ENCODE measurements at regions not wholly inside any gene's neighbourhood (a gene's known extent, or its start where the extent isn't known, plus 50 kb on each side); places are given as distances from the start of the nearest gene placed in this dataset.
"Not testable (repeated sequence)": the region's sequence is repeated elsewhere in the genome, so short reads cannot be mapped to it uniquely, and the experiment has no call there.

- TF ChIP-seq GABPA (IDR thresholded peaks at IDR 0.05; ENCODE audit: low read depth) (no peak), POLR2AphosphoS5 (IDR thresholded peaks at IDR 0.05; ENCODE audit: low read depth) (no peak), REST (IDR thresholded peaks at IDR 0.05; ENCODE audit: insufficient replicate concordance, low read depth) (no peak), CTCF (IDR thresholded peaks at IDR 0.05; ENCODE audit: insufficient read depth, low read length) (no peak), SPI1 (IDR thresholded peaks at IDR 0.05; ENCODE audit: borderline replicate concordance, low read depth) (no peak)
- H3K27ac ChIP-seq (replicated peaks), result no peak overlapping the region
- no peak overlapping the region for H3K4me3 ChIP-seq (replicated peaks; ENCODE audit: insufficient read depth, low read length)
- no peak for DNase-seq (ENCODE audit: low read depth in 1 of 2, low spot score in 1 of 2)
- no peaks in the 10 kb centered on the region for H3K27me3 ChIP-seq (ENCODE audit: insufficient read depth, poor library complexity, severe bottlenecking)
Measured at GRCh38 chr4:117596917-117597480, 437.3 kb upstream of the NDST3 start.

GRCh38 chr4:117599393-117599792, 434.9 kb upstream of the NDST3 start:
- H3K27ac ChIP-seq (replicated peaks); H3K27me3 ChIP-seq (ENCODE audit: insufficient read depth, poor library complexity, severe bottlenecking); H3K4me3 ChIP-seq (replicated peaks; ENCODE audit: insufficient read depth, low read length); DNase-seq (ENCODE audit: low read depth in 1 of 2, low spot score in 1 of 2): not testable (repeated sequence)

- not testable (repeated sequence) for DNase-seq (ENCODE audit: low read depth in 1 of 2, low spot score in 1 of 2)
Measured at GRCh38 chr4:117600936-117601335, 433.4 kb upstream of the NDST3 start.

GRCh38 chr4:117610706-117611308, 423.5 kb upstream of the NDST3 start:
- Histone ChIP-seq H3K27ac (replicated peaks) (no peak overlapping the region), H3K27me3 (ENCODE audit: insufficient read depth, poor library complexity, severe bottlenecking) (no peaks in the 10 kb centered on the region), H3K4me3 (replicated peaks; ENCODE audit: insufficient read depth, low read length) (no peak overlapping the region)
- TF ChIP-seq GABPA (IDR thresholded peaks at IDR 0.05; ENCODE audit: low read depth), result no peak
- TF ChIP-seq REST (IDR thresholded peaks at IDR 0.05; ENCODE audit: insufficient replicate concordance, low read depth), result no peak
- TF ChIP-seq CTCF (IDR thresholded peaks at IDR 0.05; ENCODE audit: insufficient read depth, low read length), result no peak
- no peak for TF ChIP-seq SPI1 (IDR thresholded peaks at IDR 0.05; ENCODE audit: borderline replicate concordance, low read depth)
- TF ChIP-seq POLR2AphosphoS5 (IDR thresholded peaks at IDR 0.05; ENCODE audit: low read depth), result no peak
- no peak for DNase-seq (ENCODE audit: low read depth in 1 of 2, low spot score in 1 of 2)

More at GRCh38 chr4:117600936-117601335, 433.4 kb upstream of the NDST3 start:
- not testable (repeated sequence) for H3K27ac ChIP-seq (replicated peaks); H3K27me3 ChIP-seq (ENCODE audit: insufficient read depth, poor library complexity, severe bottlenecking); H3K4me3 ChIP-seq (replicated peaks; ENCODE audit: insufficient read depth, low read length)

GRCh38 chr4:117621673-117622072, 412.6 kb upstream of the NDST3 start:
- H3K27ac ChIP-seq (replicated peaks), result no peak overlapping the region
- no peak overlapping the region for H3K4me3 ChIP-seq (replicated peaks; ENCODE audit: insufficient read depth, low read length)
- no peak for TF ChIP-seq GABPA (IDR thresholded peaks at IDR 0.05; ENCODE audit: low read depth)
- no peak for TF ChIP-seq POLR2AphosphoS5 (IDR thresholded peaks at IDR 0.05; ENCODE audit: low read depth)
- no peak for TF ChIP-seq CTCF (IDR thresholded peaks at IDR 0.05; ENCODE audit: insufficient read depth, low read length)
- no peak for TF ChIP-seq REST (IDR thresholded peaks at IDR 0.05; ENCODE audit: insufficient replicate concordance, low read depth)
- no peak for TF ChIP-seq SPI1 (IDR thresholded peaks at IDR 0.05; ENCODE audit: borderline replicate concordance, low read depth)
- no peak for DNase-seq (ENCODE audit: low read depth in 1 of 2, low spot score in 1 of 2)
- H3K27me3 ChIP-seq (ENCODE audit: insufficient read depth, poor library complexity, severe bottlenecking), result no peaks in the 10 kb centered on the region
